RWPE2 (cell line): ENCODE measurements at regions not wholly inside any gene's neighbourhood (a gene's known extent, or its start where the extent isn't known, plus 50 kb on each side); places are given as distances from the start of the nearest gene placed in this dataset.

Source experiments
- ATAC-seq: fragments of 200-7000 bp; cut with Tn5 transposase; 3 replicates; pipeline ENCODE4 v1.9.1; 2021; ENCODE audit warnings: low read depth
- DNase-seq: peaks from one replicate; pipeline ENCODE4 v3.0.0-alpha.2; 2020; ENCODE audit warnings: low spot score
- H3K27ac ChIP-seq: fragments of 450-650 bp; 2 replicates; pipeline ENCODE4 v1.5.1; 2017; ENCODE audit warnings: mild to moderate bottlenecking; ENCODE audit not compliant: poor library complexity, severe bottlenecking
- H3K27me3 ChIP-seq: fragments of 250-450 bp; sonication (Bioruptor Pico); 2 replicates; pipeline ENCODE4 v1.5.1; 2021; ENCODE audit warnings: mild to moderate bottlenecking, moderate library complexity; ENCODE audit not compliant: insufficient read depth, poor library complexity, severe bottlenecking
- H3K36me3 ChIP-seq: fragments of 250-450 bp; sonication (Bioruptor Pico); 2 replicates; pipeline ENCODE4 v1.5.1; 2020; ENCODE audit warnings: low read depth, mild to moderate bottlenecking, moderate library complexity
- H3K4me1 ChIP-seq: fragments of 250-450 bp; sonication (Bioruptor Pico); 2 replicates; pipeline ENCODE4 v1.5.1; 2021; ENCODE audit warnings: mild to moderate bottlenecking, moderate library complexity; ENCODE audit not compliant: insufficient read depth, poor library complexity, severe bottlenecking
- H3K4me3 ChIP-seq: fragments of 250-450 bp; sonication (Bioruptor Pico); 2 replicates; pipeline ENCODE4 v1.5.1; 2021; ENCODE audit warnings: mild to moderate bottlenecking, moderate library complexity; ENCODE audit not compliant: severe bottlenecking
- H3K9me3 ChIP-seq: fragments of 250-450 bp; sonication (Bioruptor Pico); 2 replicates; pipeline ENCODE4 v1.5.1; 2021; ENCODE audit warnings: mild to moderate bottlenecking, moderate library complexity; ENCODE audit not compliant: severe bottlenecking
- CTCF ChIP-seq: fragments of 450-650 bp; IDR thresholded peaks from one replicate; pipeline ENCODE4 v1.5.1; 2017; ENCODE audit warnings: mild to moderate bottlenecking, moderate library complexity; ENCODE audit not compliant: poor library complexity, severe bottlenecking

GRCh38 chr15:69715210-69715609, 262.6 kb downstream of the RPLP1 start:
- ATAC-seq (no peak), DNase-seq (no peak)
- H3K4me1 ChIP-seq, result no peaks in the 10 kb centered on the region
- H3K4me3 ChIP-seq, result no peak overlapping the region
- H3K36me3 ChIP-seq, result no peaks in the 10 kb centered on the region
- H3K9me3 ChIP-seq, result no peaks in the 10 kb centered on the region
- no peak overlapping the region for H3K27ac ChIP-seq
- H3K27me3 ChIP-seq, result no peaks in the 10 kb centered on the region
- TF ChIP-seq CTCF, result no peak

GRCh38 chr15:69718436-69718835, 265.8 kb downstream of the RPLP1 start:
- H3K36me3 ChIP-seq, result no peaks in the 10 kb centered on the region
- TF ChIP-seq CTCF, result no peak
- H3K4me1 ChIP-seq, result peaks cover 8% of the 10 kb centered on the region
- ATAC-seq, result no peak
- no peak for DNase-seq
- H3K27me3 ChIP-seq, result no peaks in the 10 kb centered on the region
- no peak overlapping the region for H3K27ac ChIP-seq
- no peaks in the 10 kb centered on the region for H3K9me3 ChIP-seq
- no peak overlapping the region for H3K4me3 ChIP-seq

- H3K9me3 ChIP-seq, result no peaks in the 10 kb centered on the region
- H3K4me3 ChIP-seq, result no peak overlapping the region
- peaks cover 8% of the 10 kb centered on the region for H3K4me1 ChIP-seq
- H3K36me3 ChIP-seq, result no peaks in the 10 kb centered on the region
- H3K27ac ChIP-seq, result no peak overlapping the region
- TF ChIP-seq CTCF, result no peak
- DNase-seq (no peak), ATAC-seq (no peak)
- H3K27me3 ChIP-seq, result no peaks in the 10 kb centered on the region
Observed at GRCh38 chr15:69718916-69719315, 266.3 kb downstream of the RPLP1 start.

- ATAC-seq (no peak), DNase-seq (no peak)
- Histone ChIP-seq H3K4me3 (no peak overlapping the region), H3K27me3 (no peaks in the 10 kb centered on the region), H3K36me3 (no peaks in the 10 kb centered on the region), H3K9me3 (no peaks in the 10 kb centered on the region), H3K4me1 (peaks cover 8% of the 10 kb centered on the region), H3K27ac (no peak overlapping the region)
- TF ChIP-seq CTCF, result no peak
Observed at GRCh38 chr15:69719527-69720240, 267.1 kb downstream of the RPLP1 start.

- TF ChIP-seq CTCF, result no peak
- Histone ChIP-seq H3K4me1 (peaks cover 8% of the 10 kb centered on the region), H3K4me3 (no peak overlapping the region), H3K36me3 (no peaks in the 10 kb centered on the region), H3K27me3 (no peaks in the 10 kb centered on the region), H3K9me3 (no peaks in the 10 kb centered on the region), H3K27ac (no peak overlapping the region)
- ATAC-seq (no peak), DNase-seq (no peak)
Observed at GRCh38 chr15:69720536-69720935, 267.9 kb downstream of the RPLP1 start.
